HCT116 (cell line): ENCODE measurements at regions not wholly inside any gene's neighbourhood (a gene's known extent, or its start where the extent isn't known, plus 50 kb on each side); places are given as distances from the start of the nearest gene placed in this dataset.

Source experiments
- ATAC-seq: fragments of 200-7000 bp; cut with Tn5 transposase; 2 replicates; pipeline ENCODE4 v1.9.1; 2020; ENCODE audit warnings: mild to moderate bottlenecking, moderate library complexity
- BruUV-seq: library from RNA; stranded (reverse); fragments of 400-500 nt; replicated peaks from 2 replicates; lab custom pipeline; 2021; lab: Mats Ljungman, UMichigan
- CTCF ChIA-PET: fragments of 300-600 bp; sonication (Branson Sonifier 250); formaldehyde crosslinking; loops from one replicate; lab custom pipeline; 2021; ENCODE audit warnings: antibody characterized with exemption; lab: Charles Lee
- POLR2A ChIA-PET: fragments of 300-600, 350-600 bp; sonication (Branson Sonifier 250); formaldehyde crosslinking; loops from one replicate; lab custom pipeline; 2021; ENCODE audit warnings: antibody characterized with exemption; lab: Charles Lee
- RAD21 ChIA-PET, 2 experiments: fragments of 300-600 bp; sonication (Branson Sonifier 250); formaldehyde crosslinking; loops; one replicate each; lab custom pipeline; 2023; ENCODE audit warnings: low total read pairs in 2 of 2; ENCODE audit not compliant: uncharacterized antibody in 2 of 2, unreplicated experiment in 2 of 2, low non-redundant PET in 1 of 2; lab: Charles Lee
- DNase-seq: peaks from one replicate; pipeline ENCODE4 v3.0.0-alpha.2; 2010; ENCODE audit warnings: low read depth, low spot score
- H2AFZ ChIP-seq: fragments of 200-600 bp; shearing (Covaris generic), sonication (generic); 2 replicates; pipeline ENCODE4 v1.6.1; 2017; ENCODE audit warnings: low read depth, mixed run types, mixed read lengths, antibody characterized with exemption, low read length; ENCODE audit not compliant: poor library complexity, severe bottlenecking
- H3K27ac ChIP-seq: 2 replicates; pipeline ENCODE4 v1.5.1; 2012; ENCODE audit warnings: low read depth, low read length
- H3K27me3 ChIP-seq: fragments of 200-600 bp; sonication (generic); 2 replicates; pipeline ENCODE4 v1.6.1; 2016; ENCODE audit warnings: mixed run types, low read length, mixed read lengths; ENCODE audit not compliant: insufficient read depth
- H3K36me3 ChIP-seq, 2 experiments: fragments of 200-500 bp in 1 of 2; fragments of 200-600 bp in 1 of 2; sonication (Bioruptor generic) in 1 of 2; sonication (generic) in 1 of 2; 2 replicates each; pipeline versions ENCODE4 v1.5.1 to v1.6.1; 2014 to 2016; ENCODE audit warnings: low read length in 2 of 2, inconsistent platforms in 1 of 2, mixed read lengths in 1 of 2, mixed run types in 1 of 2; ENCODE audit not compliant: insufficient read depth in 2 of 2, control insufficient read depth in 1 of 2
- H3K4me1 ChIP-seq, 2 experiments: fragments of 200-600 bp in 1 of 2; sonication (generic) in 1 of 2; 2 replicates each; pipeline versions ENCODE4 v1.5.1 to v1.6.1; 2012 to 2017; ENCODE audit warnings: low read length in 2 of 2, inconsistent platforms in 1 of 2, mild to moderate bottlenecking in 1 of 2, mixed read lengths in 1 of 2, mixed run types in 1 of 2, moderate library complexity in 1 of 2; ENCODE audit not compliant: insufficient read depth in 2 of 2, control insufficient read depth in 1 of 2
- H3K4me2 ChIP-seq: fragments of 200-600 bp; sonication (generic); 2 replicates; pipeline ENCODE4 v1.6.1; 2017; ENCODE audit warnings: mixed run types, low read length, mixed read lengths
- H3K4me3 ChIP-seq, 2 experiments: fragments of 200-600 bp in 1 of 2; sonication (generic) in 1 of 2; replicated peaks in 1 of 2; 2 replicates each; pipeline ENCODE4 v1.5.1; 2011 to 2016; ENCODE audit warnings: low read length in 2 of 2, control low read depth in 1 of 2, low read depth in 1 of 2, mild to moderate bottlenecking in 1 of 2, mixed read lengths in 1 of 2, mixed run types in 1 of 2
- H3K79me2 ChIP-seq: fragments of 200-600 bp; sonication (generic); 2 replicates; pipeline ENCODE4 v1.6.1; 2017; ENCODE audit warnings: mild to moderate bottlenecking, mixed run types, low read length, moderate library complexity, mixed read lengths; ENCODE audit not compliant: insufficient read depth
- H3K9ac ChIP-seq: fragments of 200-600 bp; sonication (generic); 2 replicates; pipeline ENCODE4 v1.6.1; 2016; ENCODE audit warnings: low read length, mixed read lengths
- H3K9me2 ChIP-seq: fragments of 200-600 bp; sonication (generic), shearing (Covaris generic); 2 replicates; pipeline ENCODE4 v1.6.1; 2017; ENCODE audit warnings: mixed run types, mild to moderate bottlenecking, moderate library complexity; ENCODE audit not compliant: insufficient read depth
- H3K9me3 ChIP-seq, 2 experiments: fragments of 200-500 bp in 1 of 2; fragments of 200-600 bp in 1 of 2; sonication (Bioruptor generic) in 1 of 2; sonication (generic) in 1 of 2; 2 replicates each; pipeline ENCODE4 v1.6.1; 2014 to 2017; ENCODE audit warnings: low read length in 2 of 2, mixed read lengths in 2 of 2, inconsistent platforms in 1 of 2, low read depth in 1 of 2, mild to moderate bottlenecking in 1 of 2, mixed run types in 1 of 2, moderate library complexity in 1 of 2; ENCODE audit not compliant: control insufficient read depth in 1 of 2, insufficient read depth in 1 of 2
- H4K20me1 ChIP-seq: fragments of 200-600 bp; sonication (generic), shearing (Covaris generic); 2 replicates; pipeline ENCODE4 v1.6.1; 2017; ENCODE audit warnings: mixed run types, mild to moderate bottlenecking, moderate library complexity; ENCODE audit not compliant: insufficient read depth
- CEBPB ChIP-seq: IDR thresholded peaks from 2 replicates; pipeline ENCODE4 v1.6.1; 2012; ENCODE audit warnings: low read depth
- EGR1 ChIP-seq: IDR thresholded peaks from 2 replicates; pipeline ENCODE4 v1.6.1; 2012; ENCODE audit warnings: low read depth
- EZH2 ChIP-seq: fragments of 200-600 bp; sonication (generic); IDR thresholded peaks from 2 replicates; pipeline ENCODE4 v1.6.1; 2017; ENCODE audit warnings: antibody characterized with exemption, mixed run types
- MAX ChIP-seq: IDR thresholded peaks from 2 replicates; pipeline ENCODE4 v1.6.1; 2012
- SRF ChIP-seq: IDR thresholded peaks from 2 replicates; pipeline ENCODE4 v1.6.1; 2012; ENCODE audit warnings: low read depth
- ZBTB33 ChIP-seq: IDR thresholded peaks from 2 replicates; pipeline ENCODE4 v1.6.1; 2011; ENCODE audit warnings: mild to moderate bottlenecking, low read length, moderate library complexity; ENCODE audit not compliant: insufficient replicate concordance; ENCODE audit errors: extremely low read depth
- intact Hi-C: fragments of 100-400 bp; cut with micrococcal nuclease; formaldehyde crosslinking; loops from 2 replicates; pipeline ENCODE4 v1.10.0; 2022

GRCh38 chr4:20506827-20507226 is 193.4 kb upstream of the PACRGL start:
- intact Hi-C loops = no loop called here
- TF ChIP-seq ZBTB33 (no peak), MAX (no peak), EGR1 (no peak), EZH2 (no peak), CEBPB (peak; percentile 61; the same call in 1 of the 2 replicates)
- Histone ChIP-seq H3K9me3 (no peaks in the 10 kb centered on the region), H3K4me1 (no peaks in the 10 kb centered on the region), H3K36me3 (no peaks in the 10 kb centered on the region), H3K27ac (no peak overlapping the region), H3K27me3 (0 out of 2 replicates have a peak, but pooled peaks cover 5% of the 10 kb centered on the region), H3K4me3 (no peak overlapping the region), H3K9me2 (no peaks in the 10 kb centered on the region), H3K79me2 (no peaks in the 10 kb centered on the region), H3K4me2 (no peak overlapping the region), H2AFZ (no peak overlapping the region), H4K20me1 (no peaks in the 10 kb centered on the region; the same call in 1 of the 2 replicates), H3K9ac (no peak overlapping the region)
- ChIA-PET POLR2A (no interaction called here), CTCF (no interaction called here), RAD21 (no interaction called here)
- no peak for ATAC-seq
- BruUV-seq = no TSS peak
- DNase-seq = no peak

- Histone ChIP-seq H3K36me3 (no peaks in the 10 kb centered on the region), H3K27ac (no peak overlapping the region), H3K9me3 (no peaks in the 10 kb centered on the region), H2AFZ (no peak overlapping the region), H3K4me3 (no peak overlapping the region), H3K79me2 (no peaks in the 10 kb centered on the region), H3K4me2 (no peak overlapping the region), H4K20me1 (no peaks in the 10 kb centered on the region; the same call in 1 of the 2 replicates), H3K9me2 (no peaks in the 10 kb centered on the region), H3K4me1 (no peaks in the 10 kb centered on the region), H3K27me3 (0 out of 2 replicates have a peak, but pooled peaks cover 5% of the 10 kb centered on the region), H3K9ac (no peak overlapping the region)
- no peak for TF ChIP-seq SRF
- POLR2A ChIA-PET = no interaction called here
- intact Hi-C loops = no loop called here
- no TSS peak for BruUV-seq
- no peak for DNase-seq
- RAD21 ChIA-PET = no interaction called here
- ATAC-seq = no peak
- CTCF ChIA-PET = no interaction called here
Measured at GRCh38 chr4:20509315-20509714, 190.9 kb upstream of the PACRGL start.
